NCI-H2227 (cell line): ENCODE measurements at regions not wholly inside any gene's neighbourhood (a gene's known extent, or its start where the extent isn't known, plus 50 kb on each side); places are given as distances from the start of the nearest gene placed in this dataset.
A peak's percentile ranks its signal among the peaks of the same experiment; 100 is the strongest.

Experiments used
- DNase-seq: peaks from one replicate; lab custom pipeline; 2025; ENCODE audit not compliant: unreplicated experiment; lab: John Stamatoyannopoulos, UW

GRCh38 chr1:165034136-165034809, 322.2 kb downstream of the LMX1A start:
- DNase-seq = no peak

GRCh38 chr1:165031001-165031400, 325.5 kb downstream of the LMX1A start:
- no peak for DNase-seq

- DNase-seq = no peak
Observed at GRCh38 chr1:165025805-165026204, 330.7 kb downstream of the LMX1A start.

GRCh38 chr1:165014753-165015152, 341.8 kb downstream of the LMX1A start:
- DNase-seq = no peak

GRCh38 chr1:165011991-165012531, 344.5 kb downstream of the LMX1A start:
- no peak for DNase-seq

- DNase-seq = no peak
Observed at GRCh38 chr1:165011186-165011585, 345.3 kb downstream of the LMX1A start.

- DNase-seq = no peak
Observed at GRCh38 chr1:165010418-165011070, 346.0 kb downstream of the LMX1A start.

- no peak for DNase-seq
Observed at GRCh38 chr1:165006831-165007230, 349.7 kb downstream of the LMX1A start.

- DNase-seq = no peak
Observed at GRCh38 chr1:164999146-164999545, 357.4 kb downstream of the LMX1A start.

GRCh38 chr1:164991763-164992314, 364.7 kb downstream of the LMX1A start:
- no peak for DNase-seq

GRCh38 chr1:164983023-164983650, 373.4 kb downstream of the LMX1A start:
- peak; percentile 35 for DNase-seq

GRCh38 chr1:164982545-164982944, 374.0 kb downstream of the LMX1A start:
- DNase-seq = peak; percentile 56

GRCh38 chr1:164977561-164977960, 379.0 kb downstream of the LMX1A start:
- no peak for DNase-seq

- DNase-seq = no peak
Observed at GRCh38 chr1:164971921-164972415, 384.5 kb downstream of the LMX1A start.

- DNase-seq = no peak
Observed at GRCh38 chr1:164971391-164971790, 385.1 kb downstream of the LMX1A start.

- no peak for DNase-seq
Observed at GRCh38 chr1:164969253-164969652, 387.3 kb downstream of the LMX1A start.

GRCh38 chr1:164967300-164967699, 389.2 kb downstream of the LMX1A start:
- no peak for DNase-seq

- no peak for DNase-seq
Observed at GRCh38 chr1:164961715-164962114, 394.8 kb downstream of the LMX1A start.

GRCh38 chr1:164958982-164959768, 397.3 kb downstream of the LMX1A start:
- DNase-seq = no peak

- no peak for DNase-seq
Observed at GRCh38 chr1:164953815-164954214, 394.8 kb downstream of the PBX1 start.

GRCh38 chr1:164953098-164953497, 394.1 kb downstream of the PBX1 start:
- DNase-seq = no peak
